Natural killer cell treated with Interleukin-12 subunit alpha and Interleukin-12 subunit beta and Interleukin-15 and Interleukin-18, amount 100 ng/mL, for 72 hours (primary cell): ENCODE measurements at regions not wholly inside any gene's neighbourhood (a gene's known extent, or its start where the extent isn't known, plus 50 kb on each side); places are given as distances from the start of the nearest gene placed in this dataset.
"Not testable (repeated sequence)": the region's sequence is repeated elsewhere in the genome, so short reads cannot be mapped to it uniquely, and the experiment has no call there.

Experiments used
- ATAC-seq, 2 donors: fragments of 150-1000 bp; cut with Tn5 transposase in 1 of 2; sonication (Bioruptor Pico), chemical (Tn5 transposase) in 1 of 2; 2 replicates each; pipeline ENCODE4 v1.10.0; 2021
- DNase-seq: peaks from one replicate; pipeline ENCODE4 v3.0.0; 2022; ENCODE audit warnings: low spot score
- H3K27ac Mint-ChIP-seq, 2 donors: 1 replicate in 1 of 2; 2 replicates in 1 of 2; pipeline ENCODE4 v1.8.0; 2022; ENCODE audit warnings: mixed read lengths in 2 of 2, mild to moderate bottlenecking in 1 of 2, moderate library complexity in 1 of 2
- H3K27me3 Mint-ChIP-seq, 2 donors: 1 replicate in 1 of 2; 2 replicates in 1 of 2; pipeline ENCODE4 v1.8.0; 2022; ENCODE audit warnings: mixed read lengths in 2 of 2
- H3K36me3 Mint-ChIP-seq: one replicate; pipeline ENCODE4 v1.8.0; 2022; ENCODE audit warnings: mixed read lengths
- H3K4me1 Mint-ChIP-seq, 2 donors: 1 replicate in 1 of 2; 2 replicates in 1 of 2; pipeline ENCODE4 v1.8.0; 2022; ENCODE audit warnings: low read depth in 2 of 2, mixed read lengths in 2 of 2, mild to moderate bottlenecking in 1 of 2
- H3K4me3 Mint-ChIP-seq: one replicate; pipeline ENCODE4 v1.8.0; 2022; ENCODE audit warnings: mixed read lengths
- H3K9me3 Mint-ChIP-seq: 2 replicates; pipeline ENCODE4 v1.8.0; 2022; ENCODE audit warnings: mixed read lengths

DNA sequence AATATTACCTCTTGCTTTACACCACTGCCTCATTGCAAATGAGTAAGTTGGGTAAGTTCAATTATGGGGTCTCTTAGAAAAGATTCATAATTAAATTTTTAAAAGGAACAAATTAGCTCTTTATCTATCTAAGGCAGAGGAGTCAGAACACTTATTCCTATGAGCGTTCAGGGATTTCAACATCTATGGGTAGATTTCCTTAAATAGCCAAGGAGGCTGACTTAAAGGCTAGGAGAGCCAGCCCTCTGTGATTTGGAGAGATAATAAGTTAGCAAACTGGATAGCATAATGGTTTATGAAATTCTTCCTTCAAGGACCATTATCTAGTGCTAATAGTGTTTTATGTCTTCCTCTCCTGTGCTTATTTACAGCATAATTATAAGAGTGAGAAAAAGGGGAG is 387.7 kb downstream of the STK39 start:
- DNase-seq, result no peak
- H3K9me3 Mint-ChIP-seq, result peaks cover 2% of the 10 kb centered on the region
- H3K27me3 Mint-ChIP-seq, result peaks cover 15 to 17% of the 10 kb centered on the region in 2 donors
- H3K36me3 Mint-ChIP-seq, result no peaks in the 10 kb centered on the region
- H3K4me1 Mint-ChIP-seq, result peaks cover 19 to 22% of the 10 kb centered on the region in 2 donors
- no peak for ATAC-seq
- no peak overlapping the region for H3K4me3 Mint-ChIP-seq
- no peak overlapping the region for H3K27ac Mint-ChIP-seq

- H3K4me1 Mint-ChIP-seq, result peaks cover 10 to 15% of the 10 kb centered on the region in 2 donors
- ATAC-seq (no peak), DNase-seq (no peak)
- peaks cover 2% of the 10 kb centered on the region for H3K9me3 Mint-ChIP-seq
- peaks cover 15 to 19% of the 10 kb centered on the region in 2 donors for H3K27me3 Mint-ChIP-seq
- H3K4me3 Mint-ChIP-seq, result no peak overlapping the region
- no peaks in the 10 kb centered on the region for H3K36me3 Mint-ChIP-seq
- H3K27ac Mint-ChIP-seq, result no peak overlapping the region
Measured at GRCh38 chr2:167858086-167858485, 389.3 kb downstream of the STK39 start.

GRCh38 chr2:167857416-167857815 is 390.0 kb downstream of the STK39 start:
- ATAC-seq (no peak), DNase-seq (no peak)
- H3K4me1 Mint-ChIP-seq, result peaks cover 5 to 8% of the 10 kb centered on the region in 2 donors
- no peak overlapping the region for H3K4me3 Mint-ChIP-seq
- H3K27ac Mint-ChIP-seq, result no peak overlapping the region
- H3K27me3 Mint-ChIP-seq, result peaks cover 15 to 19% of the 10 kb centered on the region in 2 donors
- no peaks in the 10 kb centered on the region for H3K36me3 Mint-ChIP-seq
- peaks cover 2% of the 10 kb centered on the region for H3K9me3 Mint-ChIP-seq

DNA sequence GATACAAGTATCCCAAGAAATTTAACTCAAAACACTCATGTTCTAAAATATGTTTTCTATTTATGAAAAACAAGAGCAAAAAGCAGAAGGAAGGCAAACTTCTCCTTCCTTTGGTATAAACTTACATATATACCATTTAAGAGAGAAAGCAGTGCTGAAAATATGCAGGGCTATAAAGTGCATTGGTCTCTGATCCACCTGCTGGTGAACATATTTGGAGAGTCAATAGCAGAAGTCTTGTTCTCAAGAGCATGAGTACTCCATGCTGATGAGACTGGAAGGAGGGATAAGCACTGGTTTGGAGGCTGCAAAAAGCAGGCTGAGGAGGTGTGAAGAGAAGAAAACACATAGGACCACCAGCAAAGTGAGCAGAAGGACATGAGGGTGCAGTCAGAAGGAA is 391.2 kb downstream of the STK39 start:
- Mint-ChIP-seq H3K36me3 (no peaks in the 10 kb centered on the region), H3K27ac (no peak overlapping the region), H3K4me1 (no peaks in the 10 kb centered on the region), H3K9me3 (peaks cover 2% of the 10 kb centered on the region), H3K27me3 (peaks cover 15 to 16% of the 10 kb centered on the region in 2 donors), H3K4me3 (no peak overlapping the region)
- DNase-seq, result no peak
- no peak for ATAC-seq

DNA sequence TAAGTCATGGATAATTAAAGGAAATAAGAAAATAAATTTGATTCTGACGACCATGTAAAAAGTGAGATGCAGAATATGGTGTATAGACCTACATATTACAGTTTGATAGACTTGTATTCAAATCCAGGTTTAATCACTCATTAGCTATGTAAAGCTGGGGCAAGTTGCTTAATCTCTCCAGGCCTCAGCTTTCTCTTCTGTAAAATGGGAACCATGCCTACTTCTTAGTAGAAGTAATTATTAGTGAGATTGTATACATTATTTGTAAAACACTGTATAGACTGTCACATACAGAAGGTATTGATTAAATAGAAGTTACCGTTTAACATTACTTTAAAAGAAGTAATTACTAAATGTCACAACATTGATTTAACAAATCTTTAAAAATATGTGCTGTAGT is 392.2 kb downstream of the STK39 start:
- ATAC-seq, result no peak
- no peaks in the 10 kb centered on the region for H3K4me1 Mint-ChIP-seq
- peaks cover 2% of the 10 kb centered on the region for H3K9me3 Mint-ChIP-seq
- H3K4me3 Mint-ChIP-seq, result no peak overlapping the region
- DNase-seq, result no peak
- H3K27ac Mint-ChIP-seq, result no peak overlapping the region
- H3K36me3 Mint-ChIP-seq, result no peaks in the 10 kb centered on the region
- peaks cover 18 to 19% of the 10 kb centered on the region in 2 donors for H3K27me3 Mint-ChIP-seq

- DNase-seq, result no peak
- no peaks in the 10 kb centered on the region for H3K4me1 Mint-ChIP-seq
- H3K27me3 Mint-ChIP-seq, result peaks cover 18 to 27% of the 10 kb centered on the region in 2 donors
- no peak for ATAC-seq
- no peaks in the 10 kb centered on the region for H3K36me3 Mint-ChIP-seq
- H3K27ac Mint-ChIP-seq, result no peak overlapping the region
- H3K4me3 Mint-ChIP-seq, result no peak overlapping the region
- H3K9me3 Mint-ChIP-seq, result peaks cover 2% of the 10 kb centered on the region
Measured at GRCh38 chr2:167853717-167854116, 393.7 kb downstream of the STK39 start.

DNA sequence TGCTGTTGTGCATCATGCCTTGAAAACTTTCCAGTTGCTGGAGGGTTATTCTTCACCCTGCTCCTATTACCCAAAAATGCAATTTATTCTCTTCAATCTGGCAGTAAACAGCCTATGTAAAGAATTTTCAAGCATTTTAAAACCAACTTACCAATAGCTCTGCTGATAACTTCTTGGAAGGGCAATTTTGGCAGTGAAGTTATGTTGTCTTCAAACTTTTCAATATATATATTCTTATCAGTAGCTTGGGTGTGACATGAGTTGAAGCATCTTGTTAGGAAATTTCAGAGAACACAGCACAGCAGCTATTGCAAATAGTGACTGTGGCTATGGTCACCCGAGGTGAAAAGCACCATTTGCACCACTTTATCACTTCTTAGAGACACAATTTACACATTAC is 395.5 kb downstream of the STK39 start:
- Mint-ChIP-seq H3K4me3 (no peak overlapping the region), H3K27ac (no peak overlapping the region), H3K9me3 (peaks cover 2% of the 10 kb centered on the region), H3K27me3 (peaks cover 18 to 39% of the 10 kb centered on the region in 2 donors), H3K4me1 (peaks cover 0 to 2% of the 10 kb centered on the region in 2 donors), H3K36me3 (no peaks in the 10 kb centered on the region)
- ATAC-seq (no peak), DNase-seq (no peak)

DNA sequence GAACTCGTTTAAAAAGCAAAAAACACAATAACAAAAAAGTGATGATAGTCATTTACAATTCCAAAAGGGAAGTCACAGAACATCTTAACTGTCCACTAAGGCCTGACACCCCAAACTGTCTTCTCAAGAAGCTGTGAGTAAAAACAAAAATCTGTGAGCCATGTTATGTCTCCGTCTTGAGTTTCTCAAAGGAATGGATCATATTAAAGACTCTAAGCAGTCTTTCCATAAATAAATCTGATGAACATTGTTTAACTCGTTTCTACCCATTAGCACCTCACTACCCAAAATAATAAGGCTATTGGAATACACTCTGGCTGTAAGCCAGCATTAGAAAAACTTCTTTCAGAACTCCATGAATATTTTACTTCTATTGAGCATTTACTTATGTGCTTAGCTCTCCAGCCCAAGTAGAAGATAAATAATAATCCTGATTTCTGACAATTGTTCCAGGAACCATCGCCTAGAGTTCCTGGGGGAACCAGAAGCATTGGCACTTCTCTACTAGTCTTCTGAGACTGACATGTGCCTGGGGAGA is 396.0 kb downstream of the STK39 start:
- Mint-ChIP-seq H3K4me1 (peaks cover 0 to 2% of the 10 kb centered on the region in 2 donors), H3K27ac (no peak overlapping the region), H3K9me3 (peaks cover 2% of the 10 kb centered on the region), H3K27me3 (peaks cover 18 to 39% of the 10 kb centered on the region in 2 donors), H3K4me3 (no peak overlapping the region), H3K36me3 (no peaks in the 10 kb centered on the region)
- no peak for DNase-seq
- no peak for ATAC-seq

DNA sequence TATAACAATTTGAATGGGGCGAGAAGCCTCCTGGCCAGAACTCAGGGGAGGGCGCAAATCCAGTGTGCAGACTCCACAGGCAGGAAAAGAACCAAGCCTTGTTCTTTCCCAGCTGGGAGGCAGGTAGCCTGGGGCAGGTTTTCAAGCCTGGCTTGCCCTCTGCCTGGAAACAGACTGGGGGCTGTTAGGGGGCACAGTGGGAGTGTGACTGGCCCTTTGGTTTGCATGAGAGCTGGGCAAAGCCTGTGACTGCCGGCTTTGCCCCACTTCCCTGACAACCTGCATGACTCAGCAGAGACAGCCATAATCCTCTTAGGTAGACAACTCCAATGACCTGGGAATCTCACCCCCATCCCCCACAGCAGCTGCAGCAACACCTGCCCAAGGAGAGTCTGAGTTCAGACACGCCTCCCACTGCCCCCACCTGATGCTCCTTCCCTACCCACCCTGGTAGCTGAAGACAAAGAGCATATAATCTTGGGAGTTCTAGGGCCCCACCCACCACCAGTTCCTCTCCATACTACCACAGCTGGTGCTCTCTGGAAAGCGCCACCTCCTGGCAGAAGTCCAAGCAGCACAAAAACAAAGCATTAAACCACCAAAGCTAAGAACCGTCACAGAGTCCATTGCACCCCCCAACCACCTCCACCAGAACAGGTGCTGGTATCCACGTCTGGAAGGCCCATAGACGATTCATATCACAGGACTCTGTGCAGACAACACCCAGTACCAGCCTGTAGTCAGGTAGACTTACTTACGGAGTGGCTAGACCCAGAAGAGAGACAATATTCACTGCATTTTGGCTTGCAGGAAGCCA is 402.5 kb downstream of the STK39 start:
- H3K9me3 Mint-ChIP-seq, result no peaks in the 10 kb centered on the region

DNA sequence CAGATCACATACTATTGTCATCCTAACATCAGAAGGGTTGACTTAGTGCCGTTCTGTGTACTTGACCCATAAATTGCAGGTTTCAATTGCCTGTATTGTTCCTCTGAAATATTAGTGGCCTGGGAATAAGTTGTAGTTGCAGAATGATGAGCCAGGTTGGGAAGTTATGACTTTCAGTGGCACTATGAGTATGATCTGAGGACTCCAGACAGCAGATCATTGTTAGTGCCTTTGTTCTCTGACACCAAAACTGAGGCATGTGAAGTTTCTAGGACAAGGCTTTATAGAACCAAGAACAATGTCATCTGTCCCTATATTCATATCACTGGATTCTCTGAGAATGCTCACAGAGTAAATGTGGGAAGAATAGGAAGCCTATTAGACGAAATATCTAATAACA is 403.7 kb downstream of the STK39 start:
- peaks cover 21 to 43% of the 10 kb centered on the region in 2 donors for H3K27me3 Mint-ChIP-seq
- H3K27ac Mint-ChIP-seq, result no peak overlapping the region
- no peaks in the 10 kb centered on the region for H3K9me3 Mint-ChIP-seq
- no peak for DNase-seq
- H3K4me3 Mint-ChIP-seq, result no peak overlapping the region
- H3K4me1 Mint-ChIP-seq, result peaks cover 0 to 2% of the 10 kb centered on the region in 2 donors
- no peak for ATAC-seq
- H3K36me3 Mint-ChIP-seq, result no peaks in the 10 kb centered on the region

More for the DNA sequence above, 402.5 kb downstream of the STK39 start:
- H3K27me3 Mint-ChIP-seq, result peaks cover 21 to 49% of the 10 kb centered on the region in 2 donors
- no peak overlapping the region for H3K27ac Mint-ChIP-seq
- H3K36me3 Mint-ChIP-seq, result no peaks in the 10 kb centered on the region
- ATAC-seq, result no peak
- DNase-seq, result no peak
- no peak overlapping the region for H3K4me3 Mint-ChIP-seq
- H3K4me1 Mint-ChIP-seq, result peaks cover 0 to 2% of the 10 kb centered on the region in 2 donors

DNA sequence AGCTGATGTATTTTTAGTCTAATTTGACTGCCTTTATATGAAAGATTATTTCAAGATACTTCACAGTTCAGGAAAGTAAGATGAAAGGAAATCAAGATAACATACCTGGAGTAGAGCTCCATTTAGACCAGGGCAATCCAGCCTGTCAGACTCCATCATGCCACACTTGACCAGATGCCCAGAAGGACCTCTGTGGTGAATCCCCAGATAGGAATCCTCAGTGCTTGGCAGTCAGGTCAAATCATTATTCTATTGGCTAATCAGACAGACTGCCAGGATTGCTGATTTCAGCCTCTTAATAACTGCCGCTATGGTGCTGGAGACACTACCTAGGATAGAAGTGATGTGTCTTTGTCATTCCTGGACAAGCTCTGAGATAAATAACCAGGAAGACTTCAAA is 404.2 kb downstream of the STK39 start:
- peaks cover 21 to 39% of the 10 kb centered on the region in 2 donors for H3K27me3 Mint-ChIP-seq
- H3K9me3 Mint-ChIP-seq, result no peaks in the 10 kb centered on the region
- no peak overlapping the region for H3K4me3 Mint-ChIP-seq
- ATAC-seq (no peak), DNase-seq (no peak)
- no peaks in the 10 kb centered on the region for H3K36me3 Mint-ChIP-seq
- no peak overlapping the region for H3K27ac Mint-ChIP-seq
- peaks cover 0 to 2% of the 10 kb centered on the region in 2 donors for H3K4me1 Mint-ChIP-seq

DNA sequence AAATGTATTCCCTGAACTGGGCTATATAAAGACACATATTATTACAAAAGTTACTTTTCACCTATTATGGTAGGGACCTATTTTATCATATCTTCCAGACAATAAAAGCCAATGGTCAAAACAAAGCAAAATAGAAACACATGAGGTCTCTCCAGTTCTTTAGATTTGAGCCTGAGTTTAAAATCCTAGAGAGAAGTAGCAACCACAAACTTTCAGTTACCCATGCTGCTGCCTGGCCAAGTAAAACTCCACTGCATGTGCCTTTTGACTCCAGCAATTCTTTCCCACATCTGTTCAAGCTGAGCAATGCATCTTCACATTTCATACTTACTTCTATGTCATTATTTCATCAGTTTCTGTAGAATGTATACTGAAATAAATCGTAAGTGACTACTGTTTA is 405.3 kb downstream of the STK39 start:
- no peak for DNase-seq
- H3K27ac Mint-ChIP-seq, result no peak overlapping the region
- no peak for ATAC-seq
- H3K4me1 Mint-ChIP-seq, result no peaks in the 10 kb centered on the region
- no peaks in the 10 kb centered on the region for H3K36me3 Mint-ChIP-seq
- no peaks in the 10 kb centered on the region for H3K9me3 Mint-ChIP-seq
- H3K4me3 Mint-ChIP-seq, result no peak overlapping the region
- H3K27me3 Mint-ChIP-seq, result peaks cover 16 to 28% of the 10 kb centered on the region in 2 donors

GRCh38 chr2:167835290-167835689 is 412.1 kb downstream of the STK39 start:
- not testable (repeated sequence) for H3K36me3 Mint-ChIP-seq, H3K27ac Mint-ChIP-seq, H3K9me3 Mint-ChIP-seq, DNase-seq, H3K4me3 Mint-ChIP-seq, H3K4me1 Mint-ChIP-seq, ATAC-seq
- peaks cover 6 to 15% of the 10 kb centered on the region in 2 donors for H3K27me3 Mint-ChIP-seq

DNA sequence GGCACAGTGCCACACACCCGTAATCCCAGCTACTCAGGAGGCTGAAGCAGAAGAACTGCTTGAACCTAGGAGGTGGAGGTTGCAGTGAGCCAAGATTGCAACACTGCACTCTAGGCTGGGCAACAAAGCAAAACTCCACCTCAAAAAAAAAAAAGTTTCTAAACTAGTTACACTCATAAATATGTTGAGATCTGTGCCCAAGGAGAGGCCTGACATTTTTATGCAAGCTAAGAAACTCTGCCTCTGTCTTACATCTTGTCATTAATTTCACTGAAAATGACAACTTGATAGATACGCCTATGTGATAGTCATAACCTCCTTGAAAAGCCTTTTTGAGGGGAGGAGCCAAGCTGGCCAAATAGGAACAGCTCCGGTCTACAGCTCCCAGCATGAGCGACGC is 412.7 kb downstream of the STK39 start:
- no peak for DNase-seq
- Mint-ChIP-seq H3K27ac (no peak overlapping the region), H3K36me3 (no peaks in the 10 kb centered on the region), H3K27me3 (peaks cover 6 to 15% of the 10 kb centered on the region in 2 donors), H3K4me1 (no peaks in the 10 kb centered on the region), H3K9me3 (no peaks in the 10 kb centered on the region), H3K4me3 (no peak overlapping the region)
- ATAC-seq, result no peak
